Right lobe of liver (tissue), 6 donors: ENCODE measurements at regions not wholly inside any gene's neighbourhood (a gene's known extent, or its start where the extent isn't known, plus 50 kb on each side); places are given as distances from the start of the nearest gene placed in this dataset.

Experiments used
- ATAC-seq, 4 donors: fragments of 200-7000 bp; cut with Tn5 transposase; one replicate each; pipeline ENCODE4 v1.9.1; 2020; ENCODE audit warnings: mild to moderate bottlenecking in 4 of 4, moderate library complexity in 4 of 4
- DNase-seq, 3 donors: peaks; one replicate each; pipeline ENCODE4 v3.0.0-alpha.2; 2020
- H3K27ac ChIP-seq, 3 donors: fragments of 200-600 bp; one replicate each; pipeline ENCODE4 v1.8.0; 2022
- H3K27me3 ChIP-seq, 2 donors: fragments of 200-600 bp; one replicate each; pipeline ENCODE4 v1.8.0; 2022
- H3K36me3 ChIP-seq, 4 donors: fragments of 200-600 bp; sonication (generic) in 1 of 4; one replicate each; pipeline versions ENCODE4 v1.5.1 to v1.8.0; 2017 to 2022; ENCODE audit warnings: control low read depth in 1 of 4
- H3K4me1 ChIP-seq, 4 donors: fragments of 200-600 bp; sonication (generic) in 1 of 4; one replicate each; pipeline versions ENCODE4 v1.5.1 to v1.8.0; 2017 to 2022; ENCODE audit warnings: control low read depth in 1 of 4
- H3K4me3 ChIP-seq, 3 donors: fragments of 200-600 bp; one replicate each; pipeline ENCODE4 v1.8.0; 2022
- H3K9me3 ChIP-seq, 4 donors: fragments of 200-600 bp; sonication (generic) in 1 of 4; one replicate each; pipeline versions ENCODE4 v1.5.1 to v1.8.0; 2017 to 2022; ENCODE audit warnings: control low read depth in 1 of 4
- POLR2A ChIP-seq: fragments of 450-650 bp; IDR thresholded peaks from one replicate; pipeline ENCODE4 v1.6.1; 2017; ENCODE audit warnings: antibody characterized with exemption, mild to moderate bottlenecking
- WGBS: methylation state at CpG from one replicate; pipeline ENCODE4 v1.1.6; 2018; ENCODE audit warnings: low coverage, low lambda C conversion rate; ENCODE audit not compliant: insufficient coverage; ENCODE audit errors: missing lambda C conversion rate; 5-methylcytosine and 5-hydroxymethylcytosine counted together
- intact Hi-C, 2 donors: fragments of 100-400 bp; cut with DNase I; formaldehyde crosslinking; loops; one replicate each; pipeline versions ENCODE4 v1.11.2 to v1.14.1; 2022
- TF ChIP-seq, protein P1 (sequence below), 4 donors: fragments of 200-600 bp in 3 of 4; fragments of 450-650 bp in 1 of 4; IDR thresholded peaks; one replicate each; pipeline versions ENCODE4 v1.5.1 to v1.8.0; 2016 to 2022; ENCODE audit warnings: antibody characterized with exemption in 4 of 4, mild to moderate bottlenecking in 2 of 4
- donor health status: DM: no; HTN: yes; CAD: no.
- donor health status: DM: no; HTN: no; CAD: no.
- donor health status: DM: no; HTN: no; CAD: no.
- donor health status: DM: no; HTN: yes; CAD: no.
- donor health status: DM: no; HTN: yes; CAD: no.

DNA sequence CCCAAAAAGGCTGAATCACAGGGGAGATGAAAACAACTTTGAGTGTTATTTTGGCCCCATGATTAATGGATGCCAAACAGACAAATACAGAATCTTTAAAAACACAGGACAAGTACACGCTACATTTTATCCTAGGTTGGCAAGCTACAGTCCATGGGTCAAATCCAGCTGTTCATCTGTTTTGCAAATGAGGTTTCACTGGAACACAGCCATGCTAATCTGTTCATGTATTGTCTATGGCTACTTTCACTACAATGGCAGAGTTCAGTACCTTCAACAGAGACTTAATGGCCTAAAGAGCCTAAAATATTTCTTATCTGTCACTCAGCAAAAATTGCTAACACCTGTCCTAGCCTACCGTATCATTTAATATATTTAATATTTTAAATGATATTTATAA lies 1548.5 kb upstream of the IGFBP7 start:
- no peak for ATAC-seq
- intact Hi-C loops, result no loop called here

DNA sequence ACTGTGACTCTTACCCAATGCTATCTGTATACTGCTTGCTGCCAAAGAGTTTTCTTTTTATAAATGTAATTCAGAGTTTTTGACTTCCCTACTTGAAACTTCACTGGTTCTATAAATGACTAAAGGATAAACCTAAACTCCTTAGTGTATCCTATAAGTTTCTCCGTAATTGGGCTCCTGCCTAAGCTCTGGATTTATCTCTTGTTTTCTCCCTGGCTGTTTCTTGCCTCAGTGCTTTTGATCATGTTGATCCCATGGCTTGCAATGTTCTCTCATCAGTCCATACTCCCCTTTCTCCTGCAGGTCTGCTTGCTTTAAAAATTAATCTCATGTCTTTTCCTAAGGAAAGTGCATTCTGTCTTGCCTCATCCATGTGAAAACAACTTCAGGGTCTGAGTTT lies 1543.1 kb upstream of the IGFBP7 start:
- no peaks in the 10 kb centered on the region for H3K27me3 ChIP-seq
- intact Hi-C loops, result no loop called here
- ATAC-seq, result no peak
- H3K9me3 ChIP-seq, result no peaks in the 10 kb centered on the region
- H3K4me3 ChIP-seq, result no peak overlapping the region
- TF ChIP-seq, protein P1, sequence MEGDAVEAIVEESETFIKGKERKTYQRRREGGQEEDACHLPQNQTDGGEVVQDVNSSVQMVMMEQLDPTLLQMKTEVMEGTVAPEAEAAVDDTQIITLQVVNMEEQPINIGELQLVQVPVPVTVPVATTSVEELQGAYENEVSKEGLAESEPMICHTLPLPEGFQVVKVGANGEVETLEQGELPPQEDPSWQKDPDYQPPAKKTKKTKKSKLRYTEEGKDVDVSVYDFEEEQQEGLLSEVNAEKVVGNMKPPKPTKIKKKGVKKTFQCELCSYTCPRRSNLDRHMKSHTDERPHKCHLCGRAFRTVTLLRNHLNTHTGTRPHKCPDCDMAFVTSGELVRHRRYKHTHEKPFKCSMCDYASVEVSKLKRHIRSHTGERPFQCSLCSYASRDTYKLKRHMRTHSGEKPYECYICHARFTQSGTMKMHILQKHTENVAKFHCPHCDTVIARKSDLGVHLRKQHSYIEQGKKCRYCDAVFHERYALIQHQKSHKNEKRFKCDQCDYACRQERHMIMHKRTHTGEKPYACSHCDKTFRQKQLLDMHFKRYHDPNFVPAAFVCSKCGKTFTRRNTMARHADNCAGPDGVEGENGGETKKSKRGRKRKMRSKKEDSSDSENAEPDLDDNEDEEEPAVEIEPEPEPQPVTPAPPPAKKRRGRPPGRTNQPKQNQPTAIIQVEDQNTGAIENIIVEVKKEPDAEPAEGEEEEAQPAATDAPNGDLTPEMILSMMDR (IDR thresholded peaks at IDR 0.05), result no peak
- no peak for TF ChIP-seq POLR2A
- H3K27ac ChIP-seq, result no peak overlapping the region
- no peak for DNase-seq
- 21% methylated on average over 1 of the region's 1 CpG for WGBS
- H3K4me1 ChIP-seq, result no peaks in the 10 kb centered on the region
- H3K36me3 ChIP-seq, result no peaks in the 10 kb centered on the region

More for the DNA sequence above, 1548.5 kb upstream of the IGFBP7 start:
- 57% methylated on average over 2 of the region's 2 CpGs for WGBS
- H3K27ac ChIP-seq, result no peak overlapping the region
- H3K9me3 ChIP-seq, result no peaks in the 10 kb centered on the region
- no peaks in the 10 kb centered on the region for H3K4me1 ChIP-seq
- TF ChIP-seq POLR2A, result no peak
- TF ChIP-seq, protein P1 (IDR thresholded peaks at IDR 0.05), result no peak
- no peaks in the 10 kb centered on the region for H3K27me3 ChIP-seq
- no peaks in the 10 kb centered on the region for H3K36me3 ChIP-seq
- no peak overlapping the region for H3K4me3 ChIP-seq
- no peak for DNase-seq

GRCh38 chr4:58649226-58649625 lies 1539.0 kb upstream of the IGFBP7 start:
- no peaks in the 10 kb centered on the region for H3K27me3 ChIP-seq
- H3K4me1 ChIP-seq, result no peaks in the 10 kb centered on the region
- H3K9me3 ChIP-seq, result no peaks in the 10 kb centered on the region
- no peak overlapping the region for H3K27ac ChIP-seq
- no peaks in the 10 kb centered on the region for H3K36me3 ChIP-seq
- ATAC-seq (no peak), DNase-seq (no peak)
- TF ChIP-seq POLR2A, result no peak
- TF ChIP-seq, protein P1 (IDR thresholded peaks at IDR 0.05), result no peak
- no peak overlapping the region for H3K4me3 ChIP-seq
- 44% methylated on average over 1 of the region's 1 CpG for WGBS
- intact Hi-C loops, result no loop called here

- no peak for ATAC-seq
- DNase-seq, result no peak
- H3K36me3 ChIP-seq, result no peaks in the 10 kb centered on the region
- no peaks in the 10 kb centered on the region for H3K4me1 ChIP-seq
- intact Hi-C loops, result no loop called here
- TF ChIP-seq, protein P1 (IDR thresholded peaks at IDR 0.05), result no peak
- TF ChIP-seq POLR2A, result no peak
- 39% methylated on average over 3 of the region's 3 CpGs for WGBS
- no peaks in the 10 kb centered on the region for H3K27me3 ChIP-seq
- no peaks in the 10 kb centered on the region for H3K9me3 ChIP-seq
- H3K4me3 ChIP-seq, result no peak overlapping the region
- no peak overlapping the region for H3K27ac ChIP-seq
Observed at GRCh38 chr4:58646126-58646525, 1535.9 kb upstream of the IGFBP7 start.

DNA sequence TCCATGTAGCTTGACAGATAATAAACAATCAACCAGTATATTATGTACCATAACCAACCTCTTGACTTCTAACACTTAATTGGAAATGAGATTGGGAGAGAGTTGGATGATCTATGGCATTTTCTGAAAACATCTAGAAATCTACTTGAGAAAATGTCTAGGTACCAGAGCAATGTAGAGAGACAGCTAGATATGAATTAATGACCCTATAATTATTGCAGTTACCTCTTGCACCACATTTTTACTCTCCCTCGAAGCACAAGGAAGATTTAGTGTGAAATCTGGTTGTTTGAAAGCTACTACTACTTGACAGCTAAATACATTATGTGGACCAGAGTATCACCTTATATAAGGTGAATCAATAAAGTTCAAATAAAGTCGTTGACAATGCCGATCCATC lies 1534.4 kb upstream of the IGFBP7 start:
- no peak overlapping the region for H3K27ac ChIP-seq
- H3K27me3 ChIP-seq, result no peaks in the 10 kb centered on the region
- intact Hi-C loops, result no loop called here
- ATAC-seq (no peak), DNase-seq (no peak)
- no peak for TF ChIP-seq POLR2A
- TF ChIP-seq, protein P1 (IDR thresholded peaks at IDR 0.05), result no peak
- no peak overlapping the region for H3K4me3 ChIP-seq
- no peaks in the 10 kb centered on the region for H3K9me3 ChIP-seq
- H3K36me3 ChIP-seq, result no peaks in the 10 kb centered on the region
- WGBS, result 46% methylated on average over 3 of the region's 3 CpGs
- no peaks in the 10 kb centered on the region for H3K4me1 ChIP-seq
